ENCODE measurements at regions not wholly inside any gene's neighbourhood (a gene's known extent, or its start where the extent isn't known, plus 50 kb on each side); places are given as distances from the start of the nearest gene placed in this dataset.

DNA sequence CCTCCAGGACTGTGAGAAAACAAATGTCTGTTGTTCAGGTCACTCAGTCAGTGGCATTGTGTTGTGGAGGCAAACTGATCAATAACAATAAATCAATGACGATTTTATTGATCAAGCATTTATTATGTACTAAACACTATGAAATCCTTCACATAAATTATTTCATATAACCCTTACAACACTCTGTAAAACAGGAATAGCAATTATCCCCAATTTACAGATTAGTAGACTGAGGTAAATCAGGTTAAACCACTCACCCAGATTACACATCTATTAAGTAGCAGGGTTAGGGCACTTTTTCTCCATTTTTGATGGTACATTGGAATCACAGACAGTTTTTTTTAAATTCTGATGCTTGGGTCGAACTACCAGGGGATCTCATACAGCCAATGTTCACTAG, 372.8 kb upstream of the MAF start (continued):
- TF ChIP-seq PRDM15 (CRISPR knock-in tag; IDR thresholded peaks at IDR 0.05): no peak

- 0 out of 2 replicates have a peak, but pooled peaks cover 5% of the 10 kb centered on the region for H3K9me3 Mint-ChIP-seq
- no peaks in the 10 kb centered on the region for H3K27me3 Mint-ChIP-seq (ENCODE audit: low read depth)
- ChIA-PET POLR2A (no interaction called here), CTCF (no interaction called here)
- H3K4me3 Mint-ChIP-seq: no peak overlapping the region
- ATAC-seq (no peak), DNase-seq (ENCODE audit: low spot score) (no peak)
- TF ChIP-seq, protein P1, sequence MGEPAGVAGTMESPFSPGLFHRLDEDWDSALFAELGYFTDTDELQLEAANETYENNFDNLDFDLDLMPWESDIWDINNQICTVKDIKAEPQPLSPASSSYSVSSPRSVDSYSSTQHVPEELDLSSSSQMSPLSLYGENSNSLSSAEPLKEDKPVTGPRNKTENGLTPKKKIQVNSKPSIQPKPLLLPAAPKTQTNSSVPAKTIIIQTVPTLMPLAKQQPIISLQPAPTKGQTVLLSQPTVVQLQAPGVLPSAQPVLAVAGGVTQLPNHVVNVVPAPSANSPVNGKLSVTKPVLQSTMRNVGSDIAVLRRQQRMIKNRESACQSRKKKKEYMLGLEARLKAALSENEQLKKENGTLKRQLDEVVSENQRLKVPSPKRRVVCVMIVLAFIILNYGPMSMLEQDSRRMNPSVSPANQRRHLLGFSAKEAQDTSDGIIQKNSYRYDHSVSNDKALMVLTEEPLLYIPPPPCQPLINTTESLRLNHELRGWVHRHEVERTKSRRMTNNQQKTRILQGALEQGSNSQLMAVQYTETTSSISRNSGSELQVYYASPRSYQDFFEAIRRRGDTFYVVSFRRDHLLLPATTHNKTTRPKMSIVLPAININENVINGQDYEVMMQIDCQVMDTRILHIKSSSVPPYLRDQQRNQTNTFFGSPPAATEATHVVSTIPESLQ (CRISPR knock-in tag; IDR thresholded peaks at IDR 0.05): no peak
- TF ChIP-seq JUN (CRISPR knock-in tag; IDR thresholded peaks at IDR 0.05) (no peak), CDX4 (CRISPR knock-in tag; IDR thresholded peaks at IDR 0.05; ENCODE audit: borderline replicate concordance) (no peak), ZNF425 (CRISPR knock-in tag; conservative IDR thresholded peaks at IDR 0.05) (no peak), CBFB (CRISPR knock-in tag; IDR thresholded peaks at IDR 0.05; ENCODE audit: low read depth) (no peak)
- no peaks in the 10 kb centered on the region for H3K4me1 Mint-ChIP-seq
- no peaks in the 10 kb centered on the region for H3K36me3 Mint-ChIP-seq
- no peak overlapping the region for H3K27ac Mint-ChIP-seq
Measured at GRCh38 chr16:79972053-79972704, 371.6 kb upstream of the MAF start.

DNA sequence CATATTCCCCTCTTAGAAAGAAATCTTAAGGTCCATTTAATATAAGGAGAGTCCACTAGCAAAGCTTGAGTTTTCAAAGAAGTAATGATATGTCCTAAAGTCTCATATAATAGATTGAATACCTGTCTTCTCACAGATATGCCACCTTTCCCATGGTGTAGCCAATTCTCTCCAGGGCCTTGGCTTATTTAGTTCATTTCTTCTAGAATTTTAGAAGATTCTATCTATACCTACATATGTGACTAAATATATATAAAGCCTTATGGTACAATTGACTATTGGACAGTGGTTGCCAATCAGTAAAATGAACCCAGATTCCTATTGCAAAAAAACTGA, 370.7 kb upstream of the MAF start:
- ChIA-PET CTCF (no interaction called here), POLR2A (no interaction called here)
- H3K36me3 Mint-ChIP-seq: no peaks in the 10 kb centered on the region
- DNase-seq (ENCODE audit: low spot score) (no peak), ATAC-seq (no peak)
- H3K4me1 Mint-ChIP-seq: no peaks in the 10 kb centered on the region
- H3K9me3 Mint-ChIP-seq: peaks cover 6% of the 10 kb centered on the region
- TF ChIP-seq, protein P1 (CRISPR knock-in tag; IDR thresholded peaks at IDR 0.05): no peak
- TF ChIP-seq CREB1 (CRISPR knock-in tag; IDR thresholded peaks at IDR 0.05): no peak
- TF ChIP-seq IRF2 (CRISPR knock-in tag; IDR thresholded peaks at IDR 0.05; ENCODE audit: borderline replicate concordance, low read depth): no peak
- no peak for TF ChIP-seq ATF3 (CRISPR knock-in tag; conservative IDR thresholded peaks at IDR 0.05)
- no peak for TF ChIP-seq ZBTB21 (CRISPR knock-in tag; IDR thresholded peaks at IDR 0.05; ENCODE audit: borderline replicate concordance)
- H3K27me3 Mint-ChIP-seq (ENCODE audit: low read depth): no peaks in the 10 kb centered on the region
- H3K27ac Mint-ChIP-seq: no peak overlapping the region
- H3K4me3 Mint-ChIP-seq: no peak overlapping the region

Measured in WTC11 (cell line).